Left ventricle myocardium inferior (tissue), 1 donor: ENCODE measurements at regions not wholly inside any gene's neighbourhood (a gene's known extent, or its start where the extent isn't known, plus 50 kb on each side); places are given as distances from the start of the nearest gene placed in this dataset.

ENCODE experiments used
- DNase-seq: peaks from one replicate; pipeline ENCODE4 v3.0.0-alpha.2; 2020
- H3K27ac ChIP-seq: fragments of 200-600 bp; replicated peaks from 2 replicates; pipeline ENCODE4 v1.8.0; 2021
- H3K27me3 ChIP-seq: fragments of 200-600 bp; 2 replicates; pipeline ENCODE4 v1.8.0; 2021; ENCODE audit warnings: low read depth
- H3K36me3 ChIP-seq: fragments of 200-600 bp; 2 replicates; pipeline ENCODE4 v1.8.0; 2021
- H3K4me1 ChIP-seq: fragments of 200-600 bp; 2 replicates; pipeline ENCODE4 v1.8.0; 2021
- H3K4me3 ChIP-seq: fragments of 200-600 bp; 2 replicates; pipeline ENCODE4 v1.8.0; 2021; ENCODE audit warnings: mild to moderate bottlenecking, moderate library complexity
- H3K9me3 ChIP-seq: fragments of 200-600 bp; replicated peaks from 2 replicates; pipeline ENCODE4 v1.8.0; 2021
- CTCF ChIP-seq: fragments of 200-600 bp; IDR thresholded peaks from 2 replicates; pipeline ENCODE4 v1.8.0; 2021; ENCODE audit warnings: antibody characterized with exemption, mild to moderate bottlenecking, borderline replicate concordance
- intact Hi-C: fragments of 100-400 bp; cut with micrococcal nuclease; formaldehyde crosslinking; loops from one replicate; pipeline ENCODE4 v1.11.0; 2022
- donor health status: DM: no; HTN: yes; CAD: no; lungs with severe emphysema.

GRCh38 chr12:72766517-72766916 is 494.3 kb downstream of the TRHDE start:
- Histone ChIP-seq H3K4me1 (no peaks in the 10 kb centered on the region), H3K9me3 (peaks cover 18% of the 10 kb centered on the region)
- DNase-seq, result no peak

GRCh38 chr12:72774023-72774422 is 501.9 kb downstream of the TRHDE start:
- no peak for TF ChIP-seq CTCF
- intact Hi-C loops, result no loop called here
- H3K4me1 ChIP-seq, result no peaks in the 10 kb centered on the region
- no peak overlapping the region for H3K27ac ChIP-seq
- no peaks in the 10 kb centered on the region for H3K27me3 ChIP-seq
- H3K4me3 ChIP-seq, result no peak overlapping the region
- H3K36me3 ChIP-seq, result no peaks in the 10 kb centered on the region
- no peaks in the 10 kb centered on the region for H3K9me3 ChIP-seq
- DNase-seq, result no peak

More at GRCh38 chr12:72766517-72766916, 494.3 kb downstream of the TRHDE start:
- TF ChIP-seq CTCF, result no peak
- intact Hi-C loops, result no loop called here
- Histone ChIP-seq H3K27me3 (no peaks in the 10 kb centered on the region), H3K4me3 (no peak overlapping the region), H3K36me3 (no peaks in the 10 kb centered on the region), H3K27ac (no peak overlapping the region)

GRCh38 chr12:72777806-72778205 is 505.6 kb downstream of the TRHDE start:
- TF ChIP-seq CTCF, result no peak
- intact Hi-C loops, result no loop called here
- Histone ChIP-seq H3K4me3 (no peak overlapping the region), H3K9me3 (no peaks in the 10 kb centered on the region), H3K27ac (no peak overlapping the region), H3K27me3 (no peaks in the 10 kb centered on the region), H3K36me3 (no peaks in the 10 kb centered on the region), H3K4me1 (no peaks in the 10 kb centered on the region)
- DNase-seq, result no peak

GRCh38 chr12:72790273-72790672 is 518.1 kb downstream of the TRHDE start:
- DNase-seq, result no peak
- peaks cover 27% of the 10 kb centered on the region for H3K9me3 ChIP-seq
- H3K4me3 ChIP-seq, result no peak overlapping the region
- no peaks in the 10 kb centered on the region for H3K36me3 ChIP-seq
- no peak overlapping the region for H3K27ac ChIP-seq
- no peaks in the 10 kb centered on the region for H3K4me1 ChIP-seq
- TF ChIP-seq CTCF, result no peak
- no peaks in the 10 kb centered on the region for H3K27me3 ChIP-seq
- intact Hi-C loops, result no loop called here

- Histone ChIP-seq H3K9me3 (peaks cover 47% of the 10 kb centered on the region), H3K4me1 (no peaks in the 10 kb centered on the region), H3K27ac (no peak overlapping the region), H3K4me3 (no peak overlapping the region), H3K36me3 (no peaks in the 10 kb centered on the region), H3K27me3 (no peaks in the 10 kb centered on the region)
- no peak for DNase-seq
- intact Hi-C loops, result no loop called here
- no peak for TF ChIP-seq CTCF
These were observed 520.7 kb downstream of the TRHDE start for GRCh38 chr12:72792889-72793288.

- Histone ChIP-seq H3K27me3 (no peaks in the 10 kb centered on the region), H3K4me3 (no peak overlapping the region), H3K4me1 (no peaks in the 10 kb centered on the region), H3K36me3 (no peaks in the 10 kb centered on the region), H3K9me3 (peaks cover 51% of the 10 kb centered on the region), H3K27ac (no peak overlapping the region)
- intact Hi-C loops, result no loop called here
- TF ChIP-seq CTCF, result no peak
- DNase-seq, result no peak
These were observed 521.6 kb downstream of the TRHDE start for GRCh38 chr12:72793796-72794195.
